ENCODE measurements at regions not wholly inside any gene's neighbourhood (a gene's known extent, or its start where the extent isn't known, plus 50 kb on each side); places are given as distances from the start of the nearest gene placed in this dataset.

DNA sequence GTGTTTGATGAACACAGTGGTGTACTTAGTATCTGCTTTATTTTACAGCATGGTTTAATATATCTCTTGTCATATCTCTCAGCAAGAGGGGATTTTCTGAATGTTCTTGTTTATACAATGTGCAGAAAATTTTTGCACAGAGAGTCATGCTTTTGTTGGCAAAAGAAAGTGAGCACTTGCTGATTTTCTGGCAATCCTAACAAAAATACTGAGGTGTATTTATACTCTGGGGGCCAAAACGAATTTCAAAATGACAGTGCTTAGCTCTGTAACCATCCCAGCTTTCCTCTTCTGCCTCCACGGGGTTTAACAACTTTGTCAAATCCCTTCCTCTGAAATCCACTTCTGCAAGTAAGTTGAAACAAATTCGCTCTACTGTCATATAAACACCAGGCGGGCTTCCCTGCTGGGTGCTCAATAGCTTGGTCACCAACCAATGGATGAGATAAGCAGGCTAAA, 169.2 kb downstream of the NOC3L start:
- TF ChIP-seq, protein P1, sequence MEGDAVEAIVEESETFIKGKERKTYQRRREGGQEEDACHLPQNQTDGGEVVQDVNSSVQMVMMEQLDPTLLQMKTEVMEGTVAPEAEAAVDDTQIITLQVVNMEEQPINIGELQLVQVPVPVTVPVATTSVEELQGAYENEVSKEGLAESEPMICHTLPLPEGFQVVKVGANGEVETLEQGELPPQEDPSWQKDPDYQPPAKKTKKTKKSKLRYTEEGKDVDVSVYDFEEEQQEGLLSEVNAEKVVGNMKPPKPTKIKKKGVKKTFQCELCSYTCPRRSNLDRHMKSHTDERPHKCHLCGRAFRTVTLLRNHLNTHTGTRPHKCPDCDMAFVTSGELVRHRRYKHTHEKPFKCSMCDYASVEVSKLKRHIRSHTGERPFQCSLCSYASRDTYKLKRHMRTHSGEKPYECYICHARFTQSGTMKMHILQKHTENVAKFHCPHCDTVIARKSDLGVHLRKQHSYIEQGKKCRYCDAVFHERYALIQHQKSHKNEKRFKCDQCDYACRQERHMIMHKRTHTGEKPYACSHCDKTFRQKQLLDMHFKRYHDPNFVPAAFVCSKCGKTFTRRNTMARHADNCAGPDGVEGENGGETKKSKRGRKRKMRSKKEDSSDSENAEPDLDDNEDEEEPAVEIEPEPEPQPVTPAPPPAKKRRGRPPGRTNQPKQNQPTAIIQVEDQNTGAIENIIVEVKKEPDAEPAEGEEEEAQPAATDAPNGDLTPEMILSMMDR (conservative IDR thresholded peaks at IDR 0.05; ENCODE audit: low read length), result no peak
- no peak for TF ChIP-seq EZH2phosphoT487 (IDR thresholded peaks at IDR 0.05; ENCODE audit: borderline replicate concordance, low read depth, low read length)
